ENCODE measurements at regions not wholly inside any gene's neighbourhood (a gene's known extent, or its start where the extent isn't known, plus 50 kb on each side); places are given as distances from the start of the nearest gene placed in this dataset.
"Not testable (repeated sequence)": the region's sequence is repeated elsewhere in the genome, so short reads cannot be mapped to it uniquely, and the experiment has no call there.

GRCh38 chr6:86730772-86731171 lies 206.6 kb upstream of the HTR1E start:
- not testable (repeated sequence) for DNase-seq

- no peak for DNase-seq
These were observed 207.1 kb upstream of the HTR1E start for GRCh38 chr6:86730216-86730615.

- no peak for DNase-seq
These were observed 208.4 kb upstream of the HTR1E start for GRCh38 chr6:86728976-86729375.

GRCh38 chr6:86724695-86725094 lies 212.6 kb upstream of the HTR1E start:
- DNase-seq, result no peak

GRCh38 chr6:86723729-86724128 lies 213.6 kb upstream of the HTR1E start:
- no peak for DNase-seq

GRCh38 chr6:86723151-86723550 lies 214.2 kb upstream of the HTR1E start:
- no peak for DNase-seq

- DNase-seq, result no peak
These were observed 215.2 kb upstream of the HTR1E start for GRCh38 chr6:86722131-86722530.

GRCh38 chr6:86715676-86716075 lies 221.7 kb upstream of the HTR1E start:
- DNase-seq, result no peak

- no peak for DNase-seq
These were observed 225.3 kb upstream of the HTR1E start for GRCh38 chr6:86712039-86712438.

GRCh38 chr6:86707545-86708120 lies 229.7 kb upstream of the HTR1E start:
- no peak for DNase-seq

GRCh38 chr6:86706449-86706848 lies 230.9 kb upstream of the HTR1E start:
- no peak for DNase-seq

GRCh38 chr6:86701228-86701627 lies 236.1 kb upstream of the HTR1E start:
- DNase-seq, result not testable (repeated sequence)

GRCh38 chr6:86686496-86686895 lies 250.8 kb upstream of the HTR1E start:
- no peak for DNase-seq

- no peak for DNase-seq
These were observed 252.0 kb upstream of the HTR1E start for GRCh38 chr6:86685230-86685797.

GRCh38 chr6:86683132-86683908 lies 254.0 kb upstream of the HTR1E start:
- no peak for DNase-seq

GRCh38 chr6:86682297-86682696 lies 255.0 kb upstream of the HTR1E start:
- no peak for DNase-seq

- DNase-seq, result not testable (repeated sequence)
These were observed 256.2 kb upstream of the HTR1E start for GRCh38 chr6:86681140-86681539.

GRCh38 chr6:86672125-86672524 lies 265.2 kb upstream of the HTR1E start:
- DNase-seq, result not testable (repeated sequence)

- no peak for DNase-seq
These were observed 280.1 kb upstream of the HTR1E start for GRCh38 chr6:86657192-86657591.

- DNase-seq, result no peak
These were observed 308.2 kb upstream of the HTR1E start for GRCh38 chr6:86629123-86629522.

- no peak for DNase-seq
These were observed 317.9 kb upstream of the HTR1E start for GRCh38 chr6:86619428-86619827.

- no peak for DNase-seq
These were observed 322.0 kb upstream of the HTR1E start for GRCh38 chr6:86615299-86615698.

- DNase-seq, result no peak
These were observed 327.6 kb upstream of the HTR1E start for GRCh38 chr6:86609549-86610388.
